HepG2 (cell line): ENCODE measurements at regions not wholly inside any gene's neighbourhood (a gene's known extent, or its start where the extent isn't known, plus 50 kb on each side); places are given as distances from the start of the nearest gene placed in this dataset.

Source experiments
- ATAC-seq: fragments of 200-7000 bp; cut with Tn5 transposase; 3 replicates; pipeline ENCODE4 v1.9.1; 2020; ENCODE audit warnings: mild to moderate bottlenecking, moderate library complexity
- BruUV-seq: library from RNA; stranded (reverse); fragments of 400-500 nt; replicated peaks from 2 replicates; lab custom pipeline; 2021; lab: Mats Ljungman, UMichigan
- CTCF ChIA-PET: fragments of 300-600 bp; formaldehyde crosslinking; extraction: SDS; loops from one replicate; lab custom pipeline; 2021; ENCODE audit warnings: low total read pairs, inconsistent platforms, low intra/inter-chr PET ratio; lab: Yijun Ruan, JAX
- POLR2A ChIA-PET: fragments of 350-600 bp; sonication (Branson Sonifier 250); formaldehyde crosslinking; loops from one replicate; lab custom pipeline; 2020; ENCODE audit warnings: antibody characterized with exemption, inconsistent platforms; lab: Yijun Ruan, JAX
- DNase-seq: peaks from one replicate; pipeline ENCODE4 v3.0.0-alpha.2; 2015; ENCODE audit warnings: low spot score
- FAIRE-seq: peaks from 3 replicates; lab custom pipeline; 2011; peaks lifted over from hg19 to GRCh38; lab: Jason Lieb, UNC
- H2AFZ ChIP-seq: one replicate; pipeline ENCODE4 v1.6.1; 2011; ENCODE audit warnings: low read length, inconsistent platforms
- H3K27ac ChIP-seq: fragments of 300-600 bp; 3 replicates; pipeline ENCODE4 v1.8.0; 2011; ENCODE audit warnings: mixed run types, mild to moderate bottlenecking, mixed read lengths, low read length, inconsistent platforms; ENCODE audit not compliant: insufficient read depth; ENCODE audit errors: extremely low read length
- H3K27me3 ChIP-seq, 2 experiments: fragments of 200-600 bp in 1 of 2; 2 replicates in 1 of 2; 3 replicates in 1 of 2; pipeline versions ENCODE4 v1.6.0 to v1.8.0; 2011; ENCODE audit warnings: low read length in 2 of 2, mild to moderate bottlenecking in 2 of 2, moderate library complexity in 2 of 2, inconsistent platforms in 1 of 2; ENCODE audit not compliant: insufficient read depth in 2 of 2, control insufficient read depth in 1 of 2
- H3K36me3 ChIP-seq, 2 experiments: fragments of 200-600 bp in 1 of 2; replicated peaks in 1 of 2; 2 replicates in 1 of 2; 3 replicates in 1 of 2; pipeline versions ENCODE4 v1.5.1 to v1.8.0; 2011; ENCODE audit warnings: low read length in 2 of 2, inconsistent platforms in 1 of 2; ENCODE audit not compliant: insufficient read depth in 2 of 2, control insufficient read depth in 1 of 2
- H3K4me1 ChIP-seq: 2 replicates; pipeline ENCODE4 v1.5.1; 2012; ENCODE audit warnings: low read length, inconsistent platforms; ENCODE audit not compliant: insufficient read depth
- H3K4me2 ChIP-seq: 2 replicates; pipeline ENCODE4 v1.6.0; 2011; ENCODE audit warnings: low read depth, low read length, inconsistent platforms
- H3K4me3 ChIP-seq, 3 experiments: fragments of 200-600 bp in 1 of 3; sonication (generic), shearing (Covaris generic) in 1 of 3; replicated peaks in 1 of 3; 2 replicates each; pipeline ENCODE4 v1.5.1; 2011 to 2016; ENCODE audit warnings: low read length in 3 of 3, inconsistent platforms in 2 of 3, low read depth in 2 of 3, mild to moderate bottlenecking in 2 of 3, control low read depth in 1 of 3, mixed read lengths in 1 of 3; ENCODE audit not compliant: insufficient read depth in 1 of 3
- H3K79me2 ChIP-seq: one replicate; pipeline ENCODE4 v1.6.1; 2011; ENCODE audit warnings: low read length, inconsistent platforms; ENCODE audit not compliant: insufficient read depth
- H3K9ac ChIP-seq: 2 replicates; pipeline ENCODE4 v1.6.0; 2011; ENCODE audit warnings: mild to moderate bottlenecking, low read depth, low read length, inconsistent platforms; ENCODE audit not compliant: insufficient read depth
- H3K9me3 ChIP-seq: 2 replicates; pipeline ENCODE4 v1.5.1; 2012; ENCODE audit warnings: mild to moderate bottlenecking, low read length
- H4K20me1 ChIP-seq: 2 replicates; pipeline ENCODE4 v1.6.0; 2011; ENCODE audit warnings: inconsistent platforms, mild to moderate bottlenecking, low read length, moderate library complexity; ENCODE audit not compliant: insufficient read depth
- BCLAF1 ChIP-seq: fragments of 450-650 bp; IDR thresholded peaks from 2 replicates; pipeline ENCODE4 v1.6.1; 2017; ENCODE audit warnings: mild to moderate bottlenecking
- CBFB ChIP-seq: sonication (generic); formaldehyde crosslinking; IDR thresholded peaks from 2 replicates; pipeline ENCODE4 v1.4.0; 2020; ENCODE audit warnings: missing genetic modification reagents
- KDM4B ChIP-seq: sonication (generic); formaldehyde crosslinking; IDR thresholded peaks from 2 replicates; pipeline ENCODE4 v1.4.0; 2020; ENCODE audit warnings: missing genetic modification reagents
- KLF9 ChIP-seq: IDR thresholded peaks from 2 replicates; pipeline ENCODE4 v1.6.1; 2016; ENCODE audit warnings: low read depth
- MATR3 ChIP-seq: sonication (generic); formaldehyde crosslinking; IDR thresholded peaks from 2 replicates; pipeline ENCODE4 v1.4.0; 2020; ENCODE audit warnings: missing genetic modification reagents
- NFYC ChIP-seq: IDR thresholded peaks from 2 replicates; pipeline ENCODE4 v1.6.1; 2016; ENCODE audit warnings: missing genetic modification reagents, missing compliant biosample characterization
- RNF219 ChIP-seq: sonication (generic); formaldehyde crosslinking; IDR thresholded peaks from 2 replicates; pipeline ENCODE4 v1.5.0; 2020; ENCODE audit warnings: mild to moderate bottlenecking, missing genetic modification reagents
- SP2 ChIP-seq: sonication (generic); formaldehyde crosslinking; IDR thresholded peaks from 2 replicates; pipeline ENCODE4 v1.5.1; 2020; ENCODE audit warnings: mild to moderate bottlenecking, missing genetic modification reagents
- ZBTB1 ChIP-seq: sonication (generic); formaldehyde crosslinking; IDR thresholded peaks from 2 replicates; pipeline ENCODE4 v1.4.0; 2020; ENCODE audit warnings: missing genetic modification reagents, borderline replicate concordance
- ZBTB20 ChIP-seq: sonication (generic); formaldehyde crosslinking; IDR thresholded peaks from 2 replicates; pipeline ENCODE4 v1.8.1; 2023; ENCODE audit warnings: missing genetic modification reagents, low read depth, mild to moderate bottlenecking, borderline replicate concordance
- ZNF180 ChIP-seq: sonication (generic); formaldehyde crosslinking; IDR thresholded peaks from 2 replicates; pipeline ENCODE4 v1.4.0; 2020; ENCODE audit warnings: low read depth, missing genetic modification reagents, borderline replicate concordance
- ZNF331 ChIP-seq: sonication (generic); formaldehyde crosslinking; IDR thresholded peaks from 2 replicates; pipeline ENCODE4 v1.4.0; 2020; ENCODE audit warnings: missing genetic modification reagents
- ZNF451 ChIP-seq: sonication (generic); formaldehyde crosslinking; IDR thresholded peaks from 2 replicates; pipeline ENCODE4 v1.5.0; 2020; ENCODE audit warnings: mild to moderate bottlenecking, missing genetic modification reagents
- ZNF530 ChIP-seq: sonication (generic); formaldehyde crosslinking; IDR thresholded peaks from 2 replicates; pipeline ENCODE4 v1.5.0; 2020; ENCODE audit warnings: low read depth, mild to moderate bottlenecking, missing genetic modification reagents
- WGBS: methylation state at CpG from one replicate; pipeline ENCODE4 v1.1.6; 2017; ENCODE audit warnings: low lambda C conversion rate; 5-methylcytosine and 5-hydroxymethylcytosine counted together
- in situ Hi-C: cut with HindIII; loops from 2 replicates; pipeline ENCODE4 v1.10.0; 2017; ENCODE audit warnings: low pct_unique_long_range_greater_than_20kb; ENCODE audit not compliant: extremely low pct_ligation_motif_present
- intact Hi-C: fragments of 100-400 bp; cut with micrococcal nuclease; formaldehyde crosslinking; loops from one replicate; pipeline ENCODE4 v1.10.0; 2022; ENCODE audit not compliant: unreplicated experiment
- TF ChIP-seq, protein P1 (sequence below): sonication (generic); formaldehyde crosslinking; IDR thresholded peaks from 2 replicates; pipeline ENCODE4 v1.5.0; 2020; ENCODE audit warnings: missing genetic modification reagents, mild to moderate bottlenecking, borderline replicate concordance

GRCh38 chr4:33088713-33089112, 2368.5 kb downstream of the PCDH7 start:
- Histone ChIP-seq H3K9me3 (no peaks in the 10 kb centered on the region), H3K27me3 (no peaks in the 10 kb centered on the region), H3K4me2 (no peak overlapping the region), H3K27ac (no peak overlapping the region), H3K4me1 (no peaks in the 10 kb centered on the region), H3K4me3 (no peak overlapping the region), H3K36me3 (no peaks in the 10 kb centered on the region), H3K79me2 (no peaks in the 10 kb centered on the region), H2AFZ (no peak overlapping the region), H3K9ac (no peak overlapping the region), H4K20me1 (no peaks in the 10 kb centered on the region)
- ATAC-seq (no peak), DNase-seq (no peak), FAIRE-seq (no peak)
- ChIA-PET CTCF (no interaction called here), POLR2A (no interaction called here)
- BruUV-seq, result no TSS peak
- intact Hi-C loops (no loop called here), in situ Hi-C loops (no loop called here)
- WGBS, result 18% methylated on average over 2 of the region's 2 CpGs
- TF ChIP-seq ZBTB20 (CRISPR knock-in tag), result no peak
- TF ChIP-seq MATR3 (CRISPR knock-in tag), result no peak
- TF ChIP-seq KLF9 (CRISPR knock-in tag), result no peak
- no peak for TF ChIP-seq SP2
- no peak for TF ChIP-seq ZNF451 (CRISPR knock-in tag)
- no peak for TF ChIP-seq ZNF180 (CRISPR knock-in tag)
- no peak for TF ChIP-seq CBFB (CRISPR knock-in tag)
- TF ChIP-seq KDM4B (CRISPR knock-in tag), result no peak
- no peak for TF ChIP-seq ZNF530
- no peak for TF ChIP-seq ZNF331 (CRISPR knock-in tag)
- TF ChIP-seq NFYC (CRISPR knock-in tag), result no peak
- no peak for TF ChIP-seq ZBTB1 (CRISPR knock-in tag)
- TF ChIP-seq, protein P1, sequence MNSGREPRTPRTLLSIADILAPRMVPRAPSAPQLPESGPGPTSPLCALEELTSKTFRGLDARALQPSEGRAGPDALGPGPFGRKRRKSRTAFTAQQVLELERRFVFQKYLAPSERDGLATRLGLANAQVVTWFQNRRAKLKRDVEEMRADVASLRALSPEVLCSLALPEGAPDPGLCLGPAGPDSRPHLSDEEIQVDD, result no peak
- no peak for TF ChIP-seq RNF219
- no peak for TF ChIP-seq BCLAF1
